NCI-H69 (cell line): ENCODE measurements at regions not wholly inside any gene's neighbourhood (a gene's known extent, or its start where the extent isn't known, plus 50 kb on each side); places are given as distances from the start of the nearest gene placed in this dataset.

ENCODE experiments used
- DNase-seq: peaks from one replicate; lab custom pipeline; 2025; lab: John Stamatoyannopoulos, UW

- DNase-seq = no peak
Measured at GRCh38 chr2:42957861-42958301, 165.5 kb upstream of the HAAO start.

DNA sequence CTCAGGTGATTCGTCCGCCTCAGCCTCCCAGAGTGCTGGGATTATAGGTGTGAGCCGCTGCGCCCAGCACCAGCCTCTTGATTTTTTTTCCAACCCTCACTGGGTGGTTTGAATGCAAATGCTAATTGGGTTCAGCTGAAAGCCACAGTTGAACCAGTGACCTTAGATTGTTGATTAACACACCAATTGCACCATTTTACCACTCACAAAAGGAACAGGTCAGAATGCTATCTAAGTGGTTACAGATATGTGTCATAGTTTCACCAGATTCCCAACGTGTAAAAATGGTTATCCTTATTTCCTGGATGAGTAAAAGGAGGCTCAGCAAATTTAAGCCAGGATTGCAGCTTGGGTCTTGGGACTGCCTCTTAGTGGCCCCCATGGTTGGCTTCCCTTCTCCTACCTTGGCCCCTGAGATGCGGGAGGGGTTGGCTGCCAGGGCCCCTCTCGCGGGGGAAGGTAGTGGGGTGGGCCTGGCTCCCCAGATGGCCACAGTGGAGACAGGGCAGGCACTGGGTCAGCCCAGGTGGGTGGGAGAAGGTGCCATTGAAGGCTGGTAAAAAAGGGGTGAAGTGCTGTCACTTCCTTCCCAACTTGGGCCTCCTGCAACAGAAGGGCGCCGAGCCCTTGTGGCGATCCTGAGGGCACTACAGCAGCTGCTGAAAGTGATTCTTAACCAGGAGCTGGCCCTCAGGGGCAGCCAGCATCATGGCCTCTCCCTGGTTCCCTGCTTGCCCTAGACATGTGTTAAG is 164.9 kb upstream of the HAAO start:
- no peak for DNase-seq

DNA sequence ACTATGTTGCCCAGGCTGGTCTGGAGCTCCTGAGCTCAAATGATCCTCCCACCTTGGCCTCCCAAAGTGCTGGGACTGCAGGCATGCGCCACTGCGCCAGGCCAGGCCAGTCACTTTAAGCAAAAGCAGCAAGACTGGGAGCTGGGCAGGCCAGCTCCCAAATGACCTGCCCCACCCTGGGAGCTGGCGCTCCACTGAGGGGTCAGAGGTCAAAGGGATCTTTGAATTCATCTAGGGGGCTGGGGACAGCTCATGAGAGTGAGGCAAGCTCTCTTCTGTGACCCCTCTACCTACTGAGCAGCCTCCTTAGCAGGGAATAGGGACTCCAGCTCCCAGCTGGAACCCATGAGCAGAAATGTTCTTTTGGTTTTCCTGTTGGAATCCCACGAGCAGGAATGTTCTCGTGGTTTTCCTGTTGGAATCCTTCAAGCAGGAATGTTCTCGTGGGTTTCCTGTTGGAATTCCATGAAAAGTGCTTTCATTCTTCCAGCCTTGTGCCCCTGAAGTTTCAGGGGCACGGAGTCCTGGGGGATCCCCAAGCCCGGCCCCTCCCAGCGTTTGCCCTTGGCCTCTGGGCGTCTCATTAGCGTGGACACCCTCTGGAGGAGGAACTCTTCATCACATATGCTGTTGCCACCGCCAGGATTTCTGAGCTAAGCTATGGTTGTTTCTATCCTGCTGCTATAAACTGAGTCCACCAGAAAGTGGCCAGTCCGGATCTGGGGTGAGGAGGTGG is 162.0 kb upstream of the HAAO start:
- DNase-seq = no peak

GRCh38 chr2:42953216-42953615 is 160.8 kb upstream of the HAAO start:
- DNase-seq = peak; percentile 39

- no peak for DNase-seq
Measured at GRCh38 chr2:42951263-42951938, 159.0 kb upstream of the HAAO start.

DNA sequence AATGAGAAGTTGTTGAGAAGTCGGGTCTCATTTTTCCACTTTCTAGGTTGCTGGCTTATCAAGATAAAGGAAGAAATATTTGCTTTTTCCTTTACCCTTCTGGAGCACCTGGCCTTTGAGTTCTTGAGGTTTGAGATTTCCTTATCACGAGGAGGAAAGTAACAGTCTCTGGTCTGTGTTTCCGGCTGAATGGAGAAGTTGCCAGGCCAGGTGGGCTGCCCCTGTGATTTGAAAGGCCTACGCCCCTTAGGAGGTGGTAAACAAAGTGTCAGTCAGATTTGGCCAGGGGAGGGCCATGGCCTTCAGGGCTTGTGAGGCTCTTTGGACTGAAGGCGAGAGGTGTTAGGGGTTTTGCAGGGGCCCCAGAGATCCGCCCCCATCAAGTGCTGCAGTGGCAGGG is 156.7 kb upstream of the HAAO start:
- no peak for DNase-seq

- no peak for DNase-seq
Measured at GRCh38 chr2:42947809-42948600, 155.6 kb upstream of the HAAO start.

- peak; percentile 12 for DNase-seq
Measured at GRCh38 chr2:42944779-42945415, 152.5 kb upstream of the HAAO start.

- no peak for DNase-seq
Measured at GRCh38 chr2:42942990-42943493, 150.7 kb upstream of the HAAO start.

DNA sequence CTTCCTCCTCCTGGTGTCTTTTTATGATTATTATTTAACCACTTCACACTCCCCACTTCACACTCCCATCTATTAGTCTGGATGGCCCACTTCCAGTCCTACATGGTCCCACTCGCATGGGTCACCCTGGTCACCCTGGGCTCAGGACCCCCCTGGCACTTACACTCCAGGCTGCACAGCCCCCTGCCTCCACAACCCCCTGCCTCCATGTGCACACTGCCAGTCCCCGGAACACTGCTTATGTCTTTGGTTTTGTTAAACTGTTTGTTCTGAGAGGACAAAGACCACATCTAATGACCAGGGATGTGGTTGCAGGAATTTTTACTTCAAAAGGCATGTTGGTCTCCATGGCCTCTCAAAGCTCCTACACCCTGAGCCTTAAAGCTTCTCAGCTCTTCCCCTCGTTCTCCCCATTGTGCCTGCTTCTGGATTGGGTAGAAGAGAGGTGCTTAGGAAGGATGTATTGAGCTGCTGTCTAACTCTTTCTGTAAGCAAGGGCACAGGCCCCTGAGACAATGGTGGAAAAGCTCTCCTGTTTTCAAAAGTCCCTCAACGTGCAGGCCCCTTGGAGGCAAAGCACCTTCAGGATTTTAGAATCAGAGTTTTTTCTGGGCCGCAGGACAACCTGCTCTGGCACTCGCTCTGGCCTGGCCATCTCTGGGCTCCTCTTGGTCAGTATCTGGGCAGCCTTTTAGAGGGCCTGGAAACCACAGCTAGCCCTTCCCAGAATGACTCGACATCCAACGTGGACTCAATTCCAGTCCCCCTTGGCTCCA is 150.0 kb upstream of the HAAO start:
- no peak for DNase-seq

DNA sequence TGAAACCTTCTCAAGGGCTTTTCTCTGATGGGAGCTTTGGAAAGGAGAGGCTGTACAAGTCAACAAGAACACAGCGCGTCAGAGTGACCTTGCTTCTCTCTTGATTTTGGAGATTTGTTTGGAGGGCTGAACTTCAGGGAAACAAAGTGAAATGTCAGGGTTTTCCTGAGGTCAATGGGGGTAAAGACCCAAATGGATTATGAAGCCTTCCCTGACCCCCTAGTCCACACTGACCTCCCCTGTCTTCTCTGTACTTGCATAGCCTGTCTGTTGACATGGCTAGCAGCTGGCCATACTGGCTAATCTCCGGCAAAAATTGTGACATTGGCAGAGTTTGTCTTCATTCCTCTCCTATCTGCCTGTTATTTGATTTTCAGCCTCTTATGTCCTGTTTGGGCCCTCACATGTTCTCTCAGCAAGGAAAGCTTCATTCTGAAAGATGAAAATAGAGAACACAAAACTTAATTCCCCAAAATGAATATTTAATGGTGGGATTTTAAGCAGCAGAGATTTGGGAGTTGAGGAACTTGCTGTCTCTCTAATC is 149.3 kb upstream of the HAAO start:
- DNase-seq = no peak

DNA sequence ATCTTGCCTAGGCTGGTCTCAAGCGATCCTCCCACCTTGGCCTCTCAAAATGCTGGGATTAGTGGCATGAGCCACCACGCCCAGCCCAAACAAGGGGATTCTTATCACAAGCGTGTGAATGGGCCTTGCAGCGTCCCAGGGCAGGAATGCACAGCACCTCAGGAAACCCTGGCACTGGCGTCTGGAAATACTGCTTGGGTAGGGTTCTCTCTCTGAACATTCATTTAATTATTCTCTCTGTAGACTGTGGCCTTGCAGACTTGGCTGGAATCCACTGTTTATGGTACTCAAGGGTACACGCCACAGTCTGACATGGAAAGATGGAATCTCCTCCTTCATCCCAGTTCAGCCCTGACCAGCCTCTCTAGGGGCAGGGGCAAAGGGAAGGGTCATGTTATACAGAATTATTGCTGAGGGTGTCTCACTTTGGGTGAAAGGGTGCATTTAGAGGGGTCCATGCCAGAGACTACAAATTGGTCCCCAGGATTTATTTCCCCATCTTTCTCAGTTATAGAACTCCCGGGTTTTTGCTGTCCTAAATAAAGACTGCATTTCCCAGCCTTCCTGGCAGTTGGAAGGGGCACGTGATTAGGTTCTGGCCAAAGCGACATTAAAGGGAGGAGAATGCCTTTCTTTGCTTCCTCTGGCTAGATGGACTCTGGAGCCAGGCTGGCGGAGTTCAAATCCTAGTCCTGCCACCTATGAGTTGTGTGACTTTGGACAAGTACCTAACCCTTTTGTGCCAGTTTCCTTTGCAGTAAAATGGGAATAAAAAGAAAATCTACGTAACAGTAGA is 147.2 kb upstream of the HAAO start:
- DNase-seq = no peak

- no peak for DNase-seq
Measured at GRCh38 chr2:42938671-42939370, 146.4 kb upstream of the HAAO start.

- peak; percentile 10 for DNase-seq
Measured at GRCh38 chr2:42937171-42937875, 144.9 kb upstream of the HAAO start.

GRCh38 chr2:42935692-42936671 is 143.6 kb upstream of the HAAO start:
- DNase-seq = peak; percentile 36

- no peak for DNase-seq
Measured at GRCh38 chr2:42934580-42935186, 142.3 kb upstream of the HAAO start.
